ENCODE measurements at regions not wholly inside any gene's neighbourhood (a gene's known extent, or its start where the extent isn't known, plus 50 kb on each side); places are given as distances from the start of the nearest gene placed in this dataset.
A peak's percentile ranks its signal among the peaks of the same experiment; 100 is the strongest.

DNA sequence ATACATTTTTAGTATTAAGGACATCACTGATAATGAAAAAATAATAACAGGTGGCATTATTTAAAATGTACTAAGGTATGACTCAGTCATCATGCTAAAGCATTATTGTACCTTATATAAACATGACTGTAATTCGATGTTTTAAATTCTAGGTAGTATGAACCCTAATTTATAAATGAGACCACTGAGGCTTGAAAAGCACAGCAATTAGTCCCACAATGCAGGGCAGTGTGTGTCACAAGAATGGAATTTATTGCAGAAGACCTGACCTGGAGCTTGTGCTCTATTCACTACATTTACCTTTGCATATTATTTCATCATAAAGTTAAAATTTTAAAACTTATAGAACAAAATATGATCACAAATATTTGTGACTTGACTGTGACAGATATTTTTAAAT is 358.5 kb upstream of the DSEL start:
- TF ChIP-seq NFIC (IDR thresholded peaks at IDR 0.05) (0 out of 2 replicates have a peak, but pooled peaks have one; percentile 21), TAF1 (IDR thresholded peaks at IDR 0.05; ENCODE audit: low read depth) (no peak), MAX (IDR thresholded peaks at IDR 0.05) (0 out of 2 replicates have a peak, but pooled peaks have one; percentile 18), TCF12 (IDR thresholded peaks at IDR 0.05; ENCODE audit: low read depth) (peak; percentile 66), EP300 (IDR thresholded peaks at IDR 0.05; ENCODE audit: borderline replicate concordance) (peak; percentile 76; the same call in 1 of the 2 replicates), EGR1 (IDR thresholded peaks at IDR 0.05) (no peak), FOXM1 (IDR thresholded peaks at IDR 0.05; ENCODE audit: borderline replicate concordance, low read depth) (peak; percentile 81), YY1 (IDR thresholded peaks at IDR 0.05; ENCODE audit: low read depth) (no peak), REST (IDR thresholded peaks at IDR 0.05; ENCODE audit: low read depth) (no peak), TEAD4 (IDR thresholded peaks at IDR 0.05) (peak; percentile 86), RAD21 (IDR thresholded peaks at IDR 0.05; ENCODE audit: low read depth) (no peak), ZBTB7A (IDR thresholded peaks at IDR 0.05; ENCODE audit: low read depth) (no peak), CEBPB (IDR thresholded peaks at IDR 0.05) (peak; percentile 75), CREB1 (IDR thresholded peaks at IDR 0.05; ENCODE audit: low read depth) (no peak)
- TF ChIP-seq, protein P1, sequence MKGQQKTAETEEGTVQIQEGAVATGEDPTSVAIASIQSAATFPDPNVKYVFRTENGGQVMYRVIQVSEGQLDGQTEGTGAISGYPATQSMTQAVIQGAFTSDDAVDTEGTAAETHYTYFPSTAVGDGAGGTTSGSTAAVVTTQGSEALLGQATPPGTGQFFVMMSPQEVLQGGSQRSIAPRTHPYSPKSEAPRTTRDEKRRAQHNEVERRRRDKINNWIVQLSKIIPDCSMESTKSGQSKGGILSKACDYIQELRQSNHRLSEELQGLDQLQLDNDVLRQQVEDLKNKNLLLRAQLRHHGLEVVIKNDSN (IDR thresholded peaks at IDR 0.05), result no peak

GRCh38 chr18:67865400-67865799 is 348.9 kb upstream of the DSEL start:
- TF ChIP-seq, protein P1 (IDR thresholded peaks at IDR 0.05), result no peak
- TF ChIP-seq CEBPB (IDR thresholded peaks at IDR 0.05), result 0 out of 2 replicates have a peak, but pooled peaks have one; percentile 11

GRCh38 chr18:67864677-67865340 is 348.3 kb upstream of the DSEL start:
- TF ChIP-seq ZBTB7A (IDR thresholded peaks at IDR 0.05; ENCODE audit: low read depth), result no peak
- TF ChIP-seq TEAD4 (IDR thresholded peaks at IDR 0.05), result no peak
- TF ChIP-seq, protein P1 (IDR thresholded peaks at IDR 0.05), result no peak
- no peak for TF ChIP-seq CEBPB (IDR thresholded peaks at IDR 0.05)
- no peak for TF ChIP-seq MAX (IDR thresholded peaks at IDR 0.05)
- TF ChIP-seq RAD21 (IDR thresholded peaks at IDR 0.05; ENCODE audit: low read depth), result no peak
- no peak for TF ChIP-seq EP300 (IDR thresholded peaks at IDR 0.05; ENCODE audit: borderline replicate concordance)
- no peak for TF ChIP-seq FOXM1 (IDR thresholded peaks at IDR 0.05; ENCODE audit: borderline replicate concordance, low read depth)
- no peak for TF ChIP-seq TCF12 (IDR thresholded peaks at IDR 0.05; ENCODE audit: low read depth)
- TF ChIP-seq REST (IDR thresholded peaks at IDR 0.05; ENCODE audit: low read depth), result no peak
- no peak for TF ChIP-seq YY1 (IDR thresholded peaks at IDR 0.05; ENCODE audit: low read depth)
- TF ChIP-seq EGR1 (IDR thresholded peaks at IDR 0.05), result no peak
- TF ChIP-seq CREB1 (IDR thresholded peaks at IDR 0.05; ENCODE audit: low read depth), result no peak

- TF ChIP-seq TAF1 (IDR thresholded peaks at IDR 0.05; ENCODE audit: low read depth) (no peak), CEBPB (IDR thresholded peaks at IDR 0.05) (no peak), REST (IDR thresholded peaks at IDR 0.05; ENCODE audit: low read depth) (no peak), NFIC (IDR thresholded peaks at IDR 0.05) (no peak), FOXM1 (IDR thresholded peaks at IDR 0.05; ENCODE audit: borderline replicate concordance, low read depth) (no peak), TCF12 (IDR thresholded peaks at IDR 0.05; ENCODE audit: low read depth) (no peak), MAX (IDR thresholded peaks at IDR 0.05) (no peak), ZBTB7A (IDR thresholded peaks at IDR 0.05; ENCODE audit: low read depth) (no peak), CREB1 (IDR thresholded peaks at IDR 0.05; ENCODE audit: low read depth) (no peak), RAD21 (IDR thresholded peaks at IDR 0.05; ENCODE audit: low read depth) (no peak), TEAD4 (IDR thresholded peaks at IDR 0.05) (no peak)
- TF ChIP-seq, protein P1 (IDR thresholded peaks at IDR 0.05), result no peak
These were observed 345.5 kb upstream of the DSEL start for GRCh38 chr18:67862069-67862468.

Data from Ishikawa (cell line).